Transverse colon (tissue), 4 donors: ENCODE measurements at regions not wholly inside any gene's neighbourhood (a gene's known extent, or its start where the extent isn't known, plus 50 kb on each side); places are given as distances from the start of the nearest gene placed in this dataset.

Experiments
- CTCF ChIP-seq, 5 experiments: fragments of 200-600 bp in 3 of 5; fragments of 450-650 bp in 2 of 5; sonication (generic) in 3 of 5; IDR thresholded peaks; 1 replicate in 2 of 5; 2 replicates in 3 of 5; pipeline ENCODE4 v1.5.1; 2016 to 2017; ENCODE audit warnings: antibody characterized with exemption in 5 of 5, inconsistent platforms in 3 of 5, mild to moderate bottlenecking in 2 of 5, moderate library complexity in 1 of 5
- POLR2A ChIP-seq: fragments of 450-650 bp; IDR thresholded peaks from one replicate; pipeline ENCODE4 v1.6.1; 2016; ENCODE audit warnings: antibody characterized with exemption, mild to moderate bottlenecking, moderate library complexity
- POLR2AphosphoS5 ChIP-seq, 3 donors: sonication (generic); formaldehyde crosslinking; IDR thresholded peaks; one replicate each; pipeline ENCODE4 v1.6.1; 2016; ENCODE audit warnings: antibody characterized with exemption in 3 of 3

GRCh38 chr2:62370321-62371250 is 135.4 kb downstream of the TMEM17 start:
- TF ChIP-seq POLR2A (no peak), POLR2AphosphoS5 (IDR thresholded peaks at IDR 0.05) (no peak), CTCF (IDR thresholded peaks at IDR 0.05) (no peak)
